Stomach (tissue), 4 donors: ENCODE measurements at regions not wholly inside any gene's neighbourhood (a gene's known extent, or its start where the extent isn't known, plus 50 kb on each side); places are given as distances from the start of the nearest gene placed in this dataset.

Experiments
- EP300 ChIP-seq: sonication (generic); formaldehyde crosslinking; IDR thresholded peaks from one replicate; pipeline ENCODE4 v1.6.1; 2017; ENCODE audit warnings: antibody characterized with exemption
- POLR2A ChIP-seq, 4 donors: fragments of 450-650 bp; IDR thresholded peaks; one replicate each; pipeline ENCODE4 v1.6.1; 2016; ENCODE audit warnings: antibody characterized with exemption in 4 of 4, control low read depth in 2 of 4, mild to moderate bottlenecking in 1 of 4, moderate library complexity in 1 of 4
- POLR2AphosphoS5 ChIP-seq, 3 donors: sonication (generic); formaldehyde crosslinking; IDR thresholded peaks; one replicate each; pipeline ENCODE4 v1.6.1; 2016; ENCODE audit warnings: antibody characterized with exemption in 3 of 3
- TF ChIP-seq, protein P1 (sequence below), 7 experiments: fragments of 450-650 bp in 4 of 7; fragments of 200-600 bp in 3 of 7; sonication (generic) in 3 of 7; IDR thresholded peaks; one replicate each; pipeline ENCODE4 v1.5.1; 2016 to 2019; ENCODE audit warnings: antibody characterized with exemption in 7 of 7, control low read depth in 2 of 7, mild to moderate bottlenecking in 1 of 7

DNA sequence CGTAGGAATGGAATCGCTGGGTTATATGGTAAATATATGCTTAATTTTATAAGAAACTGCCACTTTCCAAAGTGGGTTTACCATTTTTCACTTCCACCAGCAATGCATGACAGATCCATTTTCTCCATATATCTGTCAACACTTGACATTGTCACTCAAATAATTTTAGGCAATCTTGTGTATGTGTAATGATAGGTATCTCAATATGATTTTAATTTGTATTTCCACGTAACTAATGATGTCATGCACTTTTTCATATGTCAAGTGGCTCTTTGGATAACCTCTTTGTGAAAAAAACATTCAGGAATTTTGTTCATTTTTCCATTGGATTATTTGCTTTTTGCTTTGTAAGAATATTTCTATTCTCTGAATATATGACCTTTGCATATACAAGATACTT is 419.9 kb downstream of the BTBD3 start:
- TF ChIP-seq, protein P1, sequence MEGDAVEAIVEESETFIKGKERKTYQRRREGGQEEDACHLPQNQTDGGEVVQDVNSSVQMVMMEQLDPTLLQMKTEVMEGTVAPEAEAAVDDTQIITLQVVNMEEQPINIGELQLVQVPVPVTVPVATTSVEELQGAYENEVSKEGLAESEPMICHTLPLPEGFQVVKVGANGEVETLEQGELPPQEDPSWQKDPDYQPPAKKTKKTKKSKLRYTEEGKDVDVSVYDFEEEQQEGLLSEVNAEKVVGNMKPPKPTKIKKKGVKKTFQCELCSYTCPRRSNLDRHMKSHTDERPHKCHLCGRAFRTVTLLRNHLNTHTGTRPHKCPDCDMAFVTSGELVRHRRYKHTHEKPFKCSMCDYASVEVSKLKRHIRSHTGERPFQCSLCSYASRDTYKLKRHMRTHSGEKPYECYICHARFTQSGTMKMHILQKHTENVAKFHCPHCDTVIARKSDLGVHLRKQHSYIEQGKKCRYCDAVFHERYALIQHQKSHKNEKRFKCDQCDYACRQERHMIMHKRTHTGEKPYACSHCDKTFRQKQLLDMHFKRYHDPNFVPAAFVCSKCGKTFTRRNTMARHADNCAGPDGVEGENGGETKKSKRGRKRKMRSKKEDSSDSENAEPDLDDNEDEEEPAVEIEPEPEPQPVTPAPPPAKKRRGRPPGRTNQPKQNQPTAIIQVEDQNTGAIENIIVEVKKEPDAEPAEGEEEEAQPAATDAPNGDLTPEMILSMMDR (IDR thresholded peaks at IDR 0.05), result no peak
- TF ChIP-seq POLR2A (IDR thresholded peaks at IDR 0.05) (no peak), POLR2AphosphoS5 (IDR thresholded peaks at IDR 0.05) (no peak), EP300 (no peak)
